Loucy (cell line): ENCODE measurements at regions not wholly inside any gene's neighbourhood (a gene's known extent, or its start where the extent isn't known, plus 50 kb on each side); places are given as distances from the start of the nearest gene placed in this dataset.

Experiments used
- CTCF ChIP-seq: fragments of 200-600 bp; sonication (generic); conservative IDR thresholded peaks from 2 replicates; pipeline ENCODE4 v1.5.1; 2014; ENCODE audit warnings: mild to moderate bottlenecking, antibody characterized with exemption, low read length
- EZH2phosphoT487 ChIP-seq: fragments of 200-600 bp; IDR thresholded peaks from 2 replicates; pipeline ENCODE4 v1.6.1; 2018; ENCODE audit warnings: antibody characterized with exemption, mild to moderate bottlenecking, moderate library complexity, borderline replicate concordance

- TF ChIP-seq CTCF (peak; percentile 78), EZH2phosphoT487 (no peak)
Measured at GRCh38 chr7:23938937-23939552, 229.0 kb downstream of the STK31 start.
